ENCODE measurements at regions not wholly inside any gene's neighbourhood (a gene's known extent, or its start where the extent isn't known, plus 50 kb on each side); places are given as distances from the start of the nearest gene placed in this dataset.

- Histone ChIP-seq H3K4me1 (no peaks in the 10 kb centered on the region), H3K9me3 (no peaks in the 10 kb centered on the region), H3K27me3 (no peaks in the 10 kb centered on the region), H3K36me3 (no peaks in the 10 kb centered on the region), H3K4me3 (no peak overlapping the region), H3K9ac (ENCODE audit: low read depth in 2 of 2, low read length in 2 of 2) (no peak overlapping the region), H3K27ac (no peak overlapping the region)
- TF ChIP-seq CTCF (IDR thresholded peaks at IDR 0.05), result no peak
- intact Hi-C loops (cut with DNase I), result no loop called here
- DNase-seq, result no peak
These were observed 181.3 kb upstream of the GMDS start for GRCh38 chr6:2426561-2427340.

- Histone ChIP-seq H3K36me3 (no peaks in the 10 kb centered on the region), H3K9me3 (no peaks in the 10 kb centered on the region), H3K9ac (ENCODE audit: low read depth in 2 of 2, low read length in 2 of 2) (no peak overlapping the region), H3K27me3 (no peaks in the 10 kb centered on the region), H3K4me3 (no peak overlapping the region), H3K27ac (no peak overlapping the region), H3K4me1 (no peaks in the 10 kb centered on the region)
- intact Hi-C loops (cut with DNase I), result no loop called here
- no peak for DNase-seq
- no peak for TF ChIP-seq CTCF (IDR thresholded peaks at IDR 0.05)
These were observed 170.8 kb upstream of the GMDS start for GRCh38 chr6:2416128-2416712.

GRCh38 chr6:2414885-2415547 lies 169.6 kb upstream of the GMDS start:
- Histone ChIP-seq H3K9me3 (no peaks in the 10 kb centered on the region), H3K27me3 (no peaks in the 10 kb centered on the region), H3K36me3 (no peaks in the 10 kb centered on the region), H3K27ac (no peak overlapping the region), H3K9ac (ENCODE audit: low read depth in 2 of 2, low read length in 2 of 2) (no peak overlapping the region), H3K4me1 (no peaks in the 10 kb centered on the region), H3K4me3 (no peak overlapping the region)
- DNase-seq, result no peak
- TF ChIP-seq CTCF (IDR thresholded peaks at IDR 0.05), result no peak
- intact Hi-C loops (cut with DNase I), result no loop called here

GRCh38 chr6:2412731-2413130 lies 167.3 kb upstream of the GMDS start:
- no peak for DNase-seq
- Histone ChIP-seq H3K36me3 (no peaks in the 10 kb centered on the region), H3K4me1 (no peaks in the 10 kb centered on the region), H3K9me3 (no peaks in the 10 kb centered on the region), H3K27me3 (no peaks in the 10 kb centered on the region), H3K9ac (ENCODE audit: low read depth in 2 of 2, low read length in 2 of 2) (no peak overlapping the region), H3K4me3 (no peak overlapping the region), H3K27ac (no peak overlapping the region)
- intact Hi-C loops (cut with DNase I), result no loop called here
- TF ChIP-seq CTCF (IDR thresholded peaks at IDR 0.05), result no peak

GRCh38 chr6:2410656-2411380 lies 165.4 kb upstream of the GMDS start:
- Histone ChIP-seq H3K4me3 (no peak overlapping the region), H3K27me3 (no peaks in the 10 kb centered on the region), H3K27ac (no peak overlapping the region), H3K36me3 (no peaks in the 10 kb centered on the region), H3K9ac (ENCODE audit: low read depth in 2 of 2, low read length in 2 of 2) (no peak overlapping the region), H3K9me3 (no peaks in the 10 kb centered on the region), H3K4me1 (no peaks in the 10 kb centered on the region)
- intact Hi-C loops (cut with DNase I), result no loop called here
- no peak for TF ChIP-seq CTCF (IDR thresholded peaks at IDR 0.05)
- DNase-seq, result no peak
